IPS-18a (cell line): ENCODE measurements at regions not wholly inside any gene's neighbourhood (a gene's known extent, or its start where the extent isn't known, plus 50 kb on each side); places are given as distances from the start of the nearest gene placed in this dataset.
A peak's percentile ranks its signal among the peaks of the same experiment; 100 is the strongest.

Source experiments
- H3K27ac ChIP-seq: one replicate; pipeline ENCODE4 v1.5.1; 2013; ENCODE audit warnings: low read length
- H3K27me3 ChIP-seq: one replicate; pipeline ENCODE4 v1.6.1; 2013; ENCODE audit warnings: mild to moderate bottlenecking, low read length; ENCODE audit not compliant: control insufficient read depth, insufficient read depth
- H3K36me3 ChIP-seq: one replicate; pipeline ENCODE4 v1.6.1; 2013; ENCODE audit warnings: low read depth, low read length; ENCODE audit not compliant: control insufficient read depth
- H3K4me1 ChIP-seq: one replicate; pipeline ENCODE4 v1.6.1; 2013; ENCODE audit warnings: low read depth, low read length; ENCODE audit not compliant: control insufficient read depth
- H3K4me3 ChIP-seq: one replicate; pipeline ENCODE4 v1.5.1; 2013; ENCODE audit warnings: low read length
- H3K9ac ChIP-seq: one replicate; pipeline ENCODE4 v1.6.1; 2013; ENCODE audit warnings: mild to moderate bottlenecking, low read length, moderate library complexity
- H3K9me3 ChIP-seq: one replicate; pipeline ENCODE4 v1.6.1; 2013; ENCODE audit warnings: low read depth, low read length; ENCODE audit not compliant: control insufficient read depth

DNA sequence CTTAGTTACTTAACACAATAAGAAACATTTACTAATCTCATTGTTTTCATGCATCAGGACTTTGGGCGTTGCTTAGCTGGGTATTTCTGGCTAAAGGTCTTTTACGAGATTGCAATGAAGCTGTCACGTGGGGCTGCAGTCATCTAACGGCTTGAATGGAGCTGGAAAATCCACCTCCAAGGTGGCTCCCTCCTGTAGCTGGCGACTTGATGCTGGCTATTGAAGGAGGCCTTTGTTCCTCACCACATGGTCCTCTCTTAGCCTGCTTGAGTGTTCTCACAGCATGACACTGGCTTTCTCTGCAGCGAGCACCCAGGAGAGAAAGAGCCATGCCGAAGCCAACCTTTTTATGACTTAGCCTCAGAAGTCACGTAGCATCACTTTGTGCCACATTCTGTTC, 92.0 kb downstream of the NHLRC3 start:
- Histone ChIP-seq H3K9me3 (no peaks in the 10 kb centered on the region), H3K4me3 (no peak overlapping the region), H3K4me1 (peaks cover 18% of the 10 kb centered on the region), H3K27ac (peak overlapping the region; percentile 5), H3K9ac (no peak overlapping the region), H3K36me3 (no peaks in the 10 kb centered on the region), H3K27me3 (no peaks in the 10 kb centered on the region)

DNA sequence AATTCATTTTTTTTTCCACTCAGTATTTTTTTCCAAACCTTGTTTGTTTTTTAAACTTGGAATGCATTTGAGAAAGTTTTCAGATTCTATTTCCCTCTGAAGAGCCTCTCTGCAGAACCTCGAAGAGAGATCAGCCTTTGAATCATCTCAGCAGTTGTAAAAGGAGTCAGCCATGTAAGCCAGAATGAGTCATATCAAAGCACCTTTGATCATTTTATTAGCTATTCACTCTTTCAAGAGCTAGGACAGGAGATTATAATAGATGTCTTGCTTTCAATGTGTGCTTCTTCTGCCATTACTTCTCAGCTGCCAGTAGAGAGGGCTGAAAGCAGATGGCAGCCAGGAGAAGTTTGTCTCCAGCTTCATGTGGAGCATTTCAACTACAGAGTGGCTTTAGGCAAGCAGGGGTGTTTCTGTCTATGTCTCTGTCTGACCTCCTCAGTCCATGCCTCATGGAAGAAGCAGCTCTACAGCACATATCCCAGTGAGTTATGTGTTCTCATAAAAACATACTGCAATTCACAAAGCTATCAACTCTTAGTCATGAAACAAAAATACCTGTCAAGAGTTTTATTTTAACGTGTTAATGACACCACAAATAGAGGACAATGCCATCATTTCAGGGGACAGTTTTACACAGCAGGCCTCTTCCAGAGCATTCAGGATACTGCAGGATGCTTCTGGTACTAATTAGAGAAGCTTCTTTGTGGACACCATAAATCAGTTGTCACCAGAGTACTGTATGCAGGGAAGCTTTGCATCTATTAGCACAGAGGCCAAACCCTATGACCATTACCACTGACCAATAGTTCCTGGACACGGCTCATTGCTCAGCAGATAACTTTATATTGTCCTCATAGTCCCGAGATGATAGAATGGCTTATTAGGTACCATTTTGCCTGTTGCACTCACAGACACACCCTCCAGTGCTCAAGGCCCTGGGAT, 94.3 kb downstream of the NHLRC3 start:
- H3K4me3 ChIP-seq: no peak overlapping the region
- no peak overlapping the region for H3K9ac ChIP-seq
- no peak overlapping the region for H3K27ac ChIP-seq
- H3K9me3 ChIP-seq: no peaks in the 10 kb centered on the region
- peaks cover 18% of the 10 kb centered on the region for H3K4me1 ChIP-seq
- no peaks in the 10 kb centered on the region for H3K27me3 ChIP-seq
- H3K36me3 ChIP-seq: no peaks in the 10 kb centered on the region

DNA sequence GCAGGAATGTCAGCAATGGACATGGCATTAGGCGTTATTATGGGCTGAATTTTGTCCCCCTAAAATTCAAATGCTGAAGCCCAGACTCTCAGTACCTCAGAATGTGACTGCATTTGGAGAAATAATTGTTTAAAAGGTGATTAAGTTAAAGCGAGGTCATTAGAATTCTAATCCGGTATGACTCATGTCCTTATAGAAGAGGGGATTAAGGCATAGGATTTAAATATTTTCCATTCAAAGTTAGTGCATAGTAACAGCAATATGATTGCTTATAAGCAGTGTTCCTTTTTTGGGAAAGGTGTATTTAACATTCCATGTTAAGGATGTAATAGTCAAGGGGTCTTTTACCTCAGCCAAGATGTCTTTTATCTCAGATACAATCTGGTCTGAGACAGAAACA, 95.5 kb downstream of the NHLRC3 start:
- Histone ChIP-seq H3K4me3 (no peak overlapping the region), H3K27ac (no peak overlapping the region), H3K9ac (no peak overlapping the region), H3K27me3 (no peaks in the 10 kb centered on the region), H3K9me3 (no peaks in the 10 kb centered on the region), H3K4me1 (peaks cover 18% of the 10 kb centered on the region), H3K36me3 (no peaks in the 10 kb centered on the region)

DNA sequence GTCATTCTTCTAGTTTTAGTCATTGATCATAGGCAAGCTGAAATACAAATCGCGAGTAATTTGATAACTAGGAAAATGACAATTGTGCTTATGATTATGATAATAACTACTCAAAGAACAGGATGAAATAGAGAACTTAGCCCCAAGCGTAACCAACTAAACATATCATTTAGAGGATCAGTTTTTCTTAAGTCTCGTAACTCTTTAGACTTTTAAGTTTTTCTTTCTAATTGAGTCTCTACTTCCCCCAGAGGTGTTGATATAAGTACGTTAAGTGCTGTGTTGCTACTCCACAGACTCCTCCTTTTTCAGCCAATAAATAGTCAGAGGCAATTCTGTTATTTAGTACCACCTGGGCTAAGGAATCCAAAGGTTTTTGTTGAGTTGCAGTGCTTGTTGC, 96.3 kb downstream of the NHLRC3 start:
- no peaks in the 10 kb centered on the region for H3K36me3 ChIP-seq
- no peak overlapping the region for H3K9ac ChIP-seq
- no peaks in the 10 kb centered on the region for H3K9me3 ChIP-seq
- peaks cover 15% of the 10 kb centered on the region for H3K4me1 ChIP-seq
- H3K4me3 ChIP-seq: no peak overlapping the region
- no peaks in the 10 kb centered on the region for H3K27me3 ChIP-seq
- no peak overlapping the region for H3K27ac ChIP-seq

DNA sequence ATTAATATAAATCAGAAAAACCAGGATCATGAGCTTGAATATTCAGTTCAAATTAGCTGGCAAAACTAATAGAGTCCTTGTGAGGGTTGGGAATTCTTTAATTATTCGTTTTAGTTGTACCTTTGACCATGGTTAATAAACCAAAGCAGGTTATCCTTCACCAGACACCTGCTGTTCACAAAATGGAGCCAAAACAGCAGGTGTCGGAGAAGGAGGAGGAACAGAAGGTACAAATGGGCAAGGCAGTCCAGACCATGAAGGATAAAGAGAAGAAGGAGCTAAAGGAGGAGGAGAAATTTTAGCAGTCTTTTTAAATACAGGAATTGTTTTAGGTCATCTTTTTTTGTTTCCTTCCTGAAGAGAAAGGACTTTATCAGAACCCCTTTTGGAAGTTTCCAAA, 106.1 kb downstream of the NHLRC3 start:
- peaks cover 10% of the 10 kb centered on the region for H3K27me3 ChIP-seq

DNA sequence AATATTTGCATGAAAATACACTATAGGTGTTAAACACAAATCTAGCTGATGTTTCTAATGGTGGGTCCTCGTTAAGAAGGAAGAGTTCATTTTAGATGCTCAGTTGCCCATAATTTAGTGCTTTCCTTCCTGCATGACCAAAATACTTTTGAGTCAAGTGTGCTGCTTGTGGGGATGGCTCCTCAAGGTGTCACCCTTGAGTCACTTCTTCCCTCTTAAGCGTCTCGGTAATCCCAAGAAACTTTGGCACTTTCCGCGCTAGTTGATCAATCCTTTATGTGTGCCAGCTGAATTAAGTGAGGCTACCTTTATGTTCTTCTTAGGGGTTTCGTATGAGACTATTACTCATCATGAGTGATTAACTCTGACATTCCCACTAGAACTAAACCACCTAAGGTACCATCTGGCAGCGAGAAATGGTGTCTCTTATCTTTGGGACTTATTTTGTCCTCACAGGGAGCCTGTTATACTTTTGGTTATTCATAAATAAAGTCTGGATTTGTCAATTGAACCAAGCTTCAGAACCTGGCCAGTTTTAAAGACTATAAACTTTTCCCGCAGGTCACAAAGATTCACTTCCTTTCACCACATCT, 106.8 kb downstream of the NHLRC3 start:
- H3K4me3 ChIP-seq: no peak overlapping the region

More for the DNA sequence above, 106.1 kb downstream of the NHLRC3 start:
- Histone ChIP-seq H3K9me3 (no peaks in the 10 kb centered on the region), H3K4me3 (no peak overlapping the region), H3K4me1 (no peaks in the 10 kb centered on the region), H3K27ac (no peak overlapping the region), H3K9ac (no peak overlapping the region), H3K36me3 (no peaks in the 10 kb centered on the region)

DNA sequence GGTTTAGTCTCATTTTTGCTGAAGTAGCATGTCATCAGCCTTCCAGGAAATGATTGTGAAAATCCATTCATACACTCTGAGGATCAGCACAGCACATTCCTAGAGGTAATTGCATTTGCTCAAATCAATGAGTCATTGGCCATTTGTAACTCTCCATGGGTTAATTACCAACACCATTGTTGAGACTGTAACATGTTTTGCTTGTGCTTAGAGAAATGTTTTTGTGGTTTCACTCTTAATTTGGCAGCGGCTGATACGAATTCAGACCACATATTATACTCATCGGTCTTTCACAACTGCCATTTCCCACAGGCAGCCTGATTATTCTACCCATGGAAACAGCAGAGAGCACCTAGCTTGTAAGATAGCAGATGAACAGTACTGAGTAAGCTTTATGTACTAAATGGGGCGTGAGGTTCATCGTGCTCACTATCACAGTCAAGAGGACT, 110.3 kb downstream of the NHLRC3 start:
- Histone ChIP-seq H3K4me1 (no peaks in the 10 kb centered on the region), H3K27me3 (peaks cover 10% of the 10 kb centered on the region), H3K36me3 (no peaks in the 10 kb centered on the region), H3K9ac (no peak overlapping the region), H3K27ac (no peak overlapping the region), H3K4me3 (no peak overlapping the region), H3K9me3 (no peaks in the 10 kb centered on the region)

More for the DNA sequence above, 106.8 kb downstream of the NHLRC3 start:
- Histone ChIP-seq H3K27me3 (peaks cover 10% of the 10 kb centered on the region), H3K27ac (no peak overlapping the region), H3K36me3 (no peaks in the 10 kb centered on the region), H3K9me3 (no peaks in the 10 kb centered on the region), H3K4me1 (no peaks in the 10 kb centered on the region), H3K9ac (no peak overlapping the region)

DNA sequence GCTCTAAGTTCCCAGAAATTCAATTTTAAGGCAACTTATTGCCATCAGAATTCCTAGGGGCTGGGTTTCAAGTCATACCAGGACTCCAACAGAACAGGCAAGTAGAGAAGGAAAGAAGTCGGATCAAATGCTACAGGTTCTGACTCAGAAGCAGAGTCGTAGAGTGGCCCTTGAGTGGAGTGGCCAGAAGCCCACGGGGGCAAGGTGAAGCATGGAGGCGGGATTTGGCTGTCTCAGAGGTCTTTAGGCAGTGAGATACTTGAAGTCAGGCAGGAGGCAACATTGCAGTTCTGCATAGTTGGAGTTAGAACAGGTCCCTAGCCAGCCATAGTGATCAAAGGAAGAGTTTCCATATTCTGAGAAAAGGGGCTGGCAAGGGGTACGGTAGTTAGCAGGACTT, 111.6 kb downstream of the NHLRC3 start:
- peaks cover 10% of the 10 kb centered on the region for H3K27me3 ChIP-seq
- H3K9me3 ChIP-seq: no peaks in the 10 kb centered on the region
- H3K36me3 ChIP-seq: no peaks in the 10 kb centered on the region
- H3K9ac ChIP-seq: no peak overlapping the region
- no peaks in the 10 kb centered on the region for H3K4me1 ChIP-seq
- H3K27ac ChIP-seq: no peak overlapping the region
- H3K4me3 ChIP-seq: no peak overlapping the region

DNA sequence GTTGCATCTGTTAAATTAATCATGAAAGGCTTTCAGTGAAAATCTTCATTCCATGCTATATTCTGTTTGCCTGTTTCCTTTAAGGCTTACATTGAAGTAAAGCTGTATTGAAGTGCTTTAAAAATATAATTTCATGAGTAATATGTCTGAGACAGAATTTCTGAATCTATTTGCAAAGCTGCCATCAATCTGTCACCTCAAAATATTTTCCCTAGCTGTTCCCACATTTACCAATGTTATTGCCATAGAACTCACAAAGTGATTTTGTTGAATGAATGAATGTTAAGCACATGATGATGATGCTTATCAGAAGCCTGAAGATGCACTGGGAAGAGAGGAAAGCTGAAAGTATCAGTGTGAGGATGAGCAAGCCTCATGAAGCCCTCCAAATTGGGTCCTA, 115.8 kb downstream of the NHLRC3 start:
- Histone ChIP-seq H3K27ac (no peak overlapping the region), H3K4me1 (no peaks in the 10 kb centered on the region), H3K9me3 (no peaks in the 10 kb centered on the region), H3K36me3 (no peaks in the 10 kb centered on the region), H3K4me3 (no peak overlapping the region), H3K27me3 (no peaks in the 10 kb centered on the region), H3K9ac (no peak overlapping the region)

DNA sequence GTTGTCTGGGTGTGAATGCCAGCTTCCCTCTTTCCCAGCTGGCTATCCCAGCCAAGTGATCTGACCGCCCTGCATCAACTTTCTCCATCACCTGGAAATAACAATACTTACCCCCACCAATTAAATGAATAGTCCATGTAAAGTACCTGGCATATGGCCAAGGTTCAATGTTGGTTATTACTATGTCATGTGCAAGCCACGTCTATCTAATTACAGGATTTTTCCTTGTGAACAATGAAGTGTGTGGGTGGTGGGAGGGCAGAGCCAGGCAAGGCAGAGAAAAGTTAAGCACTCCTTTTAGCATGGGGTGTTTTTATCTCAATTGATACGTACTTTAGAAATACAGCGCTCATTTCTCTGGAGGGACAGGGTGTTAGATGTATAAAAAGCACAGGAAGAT, 121.1 kb downstream of the NHLRC3 start:
- H3K9me3 ChIP-seq: no peaks in the 10 kb centered on the region
- no peaks in the 10 kb centered on the region for H3K36me3 ChIP-seq
- no peak overlapping the region for H3K9ac ChIP-seq
- H3K4me1 ChIP-seq: no peaks in the 10 kb centered on the region
- no peaks in the 10 kb centered on the region for H3K27me3 ChIP-seq
- H3K27ac ChIP-seq: no peak overlapping the region
- H3K4me3 ChIP-seq: no peak overlapping the region

DNA sequence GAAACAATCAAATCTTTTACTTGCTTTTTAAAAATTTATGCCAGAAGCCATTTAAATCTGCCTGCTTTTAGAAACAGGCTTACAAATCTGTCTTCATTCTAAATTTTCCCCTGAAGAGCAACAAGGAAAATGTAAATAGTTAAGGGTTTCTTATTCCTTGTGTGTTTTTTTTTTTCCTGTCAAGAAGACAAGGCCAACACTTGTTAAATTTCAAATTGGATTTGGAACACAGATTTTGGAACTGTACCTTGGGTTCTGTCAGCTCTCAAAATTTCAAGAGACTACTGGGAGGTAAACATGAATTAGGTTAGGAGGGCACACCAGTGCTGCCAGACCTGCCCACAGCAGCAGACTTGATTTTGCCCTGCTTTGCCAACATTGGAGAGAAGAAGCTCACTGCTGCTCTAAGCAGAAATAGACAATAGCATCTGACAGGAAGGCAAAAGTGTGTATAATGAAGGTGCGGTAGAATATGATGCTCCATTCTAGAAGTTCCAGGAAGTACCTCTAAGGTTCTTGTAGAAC, 121.7 kb downstream of the NHLRC3 start:
- Histone ChIP-seq H3K27me3 (no peaks in the 10 kb centered on the region), H3K9ac (no peak overlapping the region), H3K4me3 (no peak overlapping the region), H3K36me3 (no peaks in the 10 kb centered on the region), H3K9me3 (no peaks in the 10 kb centered on the region), H3K4me1 (no peaks in the 10 kb centered on the region), H3K27ac (no peak overlapping the region)
